Mesenchymal stem cell (in vitro differentiated cells and primary cell): ENCODE measurements at regions not wholly inside any gene's neighbourhood (a gene's known extent, or its start where the extent isn't known, plus 50 kb on each side); places are given as distances from the start of the nearest gene placed in this dataset.

Source experiments
- DNase-seq: peaks from one replicate; pipeline ENCODE4 v3.0.0-alpha.2; 2013
- H2AFZ ChIP-seq: one replicate; pipeline ENCODE4 v1.6.1; 2013; ENCODE audit warnings: low read depth, mild to moderate bottlenecking, control low read depth, inconsistent platforms, low read length, moderate library complexity
- H2AK5ac ChIP-seq: 2 replicates; pipeline ENCODE4 v1.6.1; 2013; ENCODE audit warnings: low read length, moderate library complexity, mild to moderate bottlenecking, inconsistent platforms; ENCODE audit not compliant: severe bottlenecking
- H2BK120ac ChIP-seq: one replicate; pipeline ENCODE4 v1.6.1; 2013; ENCODE audit warnings: low read depth, mild to moderate bottlenecking, inconsistent platforms, low read length, moderate library complexity
- H2BK12ac ChIP-seq, 2 experiments: one replicate each; pipeline ENCODE4 v1.6.1; 2013; ENCODE audit warnings: inconsistent platforms in 2 of 2, low read length in 2 of 2, mild to moderate bottlenecking in 2 of 2, moderate library complexity in 2 of 2, control low read depth in 1 of 2
- H2BK15ac ChIP-seq: one replicate; pipeline ENCODE4 v1.6.1; 2013; ENCODE audit warnings: mild to moderate bottlenecking, low read depth, inconsistent platforms; ENCODE audit not compliant: poor library complexity, severe bottlenecking
- H2BK5ac ChIP-seq: 2 replicates; pipeline ENCODE4 v1.6.1; 2013; ENCODE audit warnings: low read depth, mild to moderate bottlenecking, low read length, control low read depth, inconsistent platforms; ENCODE audit not compliant: poor library complexity, severe bottlenecking
- H3K14ac ChIP-seq, 2 experiments: one replicate each; pipeline ENCODE4 v1.6.1; 2013; ENCODE audit warnings: inconsistent platforms in 2 of 2, low read length in 2 of 2, control low read depth in 1 of 2, mild to moderate bottlenecking in 1 of 2, moderate library complexity in 1 of 2
- H3K18ac ChIP-seq, 2 experiments: one replicate each; pipeline ENCODE4 v1.6.1; 2013; ENCODE audit warnings: inconsistent platforms in 2 of 2, low read length in 2 of 2, control low read depth in 1 of 2, low read depth in 1 of 2, mild to moderate bottlenecking in 1 of 2
- H3K23ac ChIP-seq, 2 experiments: one replicate each; pipeline ENCODE4 v1.6.1; 2013; ENCODE audit warnings: inconsistent platforms in 2 of 2, low read length in 2 of 2, mild to moderate bottlenecking in 2 of 2, moderate library complexity in 2 of 2, control low read depth in 1 of 2
- H3K27ac ChIP-seq: 2 replicates; pipeline ENCODE4 v1.5.1; 2013; ENCODE audit warnings: mild to moderate bottlenecking, moderate library complexity, low read length, control low read depth, inconsistent platforms; ENCODE audit not compliant: poor library complexity, severe bottlenecking
- H3K27me3 ChIP-seq, 2 experiments: 2 replicates each; pipeline versions ENCODE4 v1.6.1 to v1.7.0; 2013; ENCODE audit warnings: low read length in 2 of 2, mild to moderate bottlenecking in 2 of 2, moderate library complexity in 2 of 2, control low read depth in 1 of 2, inconsistent platforms in 1 of 2; ENCODE audit not compliant: control insufficient read depth in 1 of 2, insufficient read depth in 1 of 2
- H3K36me3 ChIP-seq, 2 experiments: 2 replicates each; pipeline versions ENCODE4 v1.6.1 to v1.7.0; 2013; ENCODE audit warnings: low read length in 2 of 2, control low read depth in 1 of 2, inconsistent platforms in 1 of 2, low read depth in 1 of 2, mild to moderate bottlenecking in 1 of 2; ENCODE audit not compliant: insufficient read depth in 2 of 2, control insufficient read depth in 1 of 2
- H3K4ac ChIP-seq, 2 experiments: one replicate each; pipeline ENCODE4 v1.6.1; 2013; ENCODE audit warnings: inconsistent platforms in 2 of 2, low read length in 2 of 2, mild to moderate bottlenecking in 2 of 2, moderate library complexity in 2 of 2, control low read depth in 1 of 2, low read depth in 1 of 2
- H3K4me1 ChIP-seq: 2 replicates; pipeline ENCODE4 v1.6.1; 2013; ENCODE audit warnings: low read depth, low read length, control low read depth; ENCODE audit not compliant: control insufficient read depth, insufficient read depth
- H3K4me2 ChIP-seq: 2 replicates; pipeline ENCODE4 v1.6.1; 2013; ENCODE audit warnings: low read length, mild to moderate bottlenecking, inconsistent platforms; ENCODE audit not compliant: poor library complexity, severe bottlenecking
- H3K4me3 ChIP-seq, 2 experiments: 2 replicates each; pipeline versions ENCODE4 v1.5.1 to v1.7.0; 2013; ENCODE audit warnings: low read length in 2 of 2, mild to moderate bottlenecking in 2 of 2, control low read depth in 1 of 2, low read depth in 1 of 2; ENCODE audit not compliant: insufficient read depth in 1 of 2
- H3K79me1 ChIP-seq: replicated peaks from 2 replicates; pipeline ENCODE4 v1.6.1; 2013; ENCODE audit warnings: mild to moderate bottlenecking, control low read depth, low read length, inconsistent platforms; ENCODE audit not compliant: poor library complexity, severe bottlenecking
- H3K9ac ChIP-seq: 2 replicates; pipeline ENCODE4 v1.7.0; 2013; ENCODE audit warnings: mild to moderate bottlenecking, low read length, moderate library complexity
- H3K9me3 ChIP-seq: 2 replicates; pipeline ENCODE4 v1.7.0; 2013; ENCODE audit warnings: mild to moderate bottlenecking, low read length; ENCODE audit not compliant: control insufficient read depth
- H4K8ac ChIP-seq: one replicate; pipeline ENCODE4 v1.6.1; 2013; ENCODE audit warnings: inconsistent platforms, mild to moderate bottlenecking, low read length, moderate library complexity
- H4K91ac ChIP-seq: one replicate; pipeline ENCODE4 v1.6.1; 2013; ENCODE audit warnings: mild to moderate bottlenecking, low read length, inconsistent platforms
- WGBS: methylation state at CpG from one replicate; pipeline ENCODE4 v1.1.7; 2013; ENCODE audit warnings: mixed read lengths; 5-methylcytosine and 5-hydroxymethylcytosine counted together

DNA sequence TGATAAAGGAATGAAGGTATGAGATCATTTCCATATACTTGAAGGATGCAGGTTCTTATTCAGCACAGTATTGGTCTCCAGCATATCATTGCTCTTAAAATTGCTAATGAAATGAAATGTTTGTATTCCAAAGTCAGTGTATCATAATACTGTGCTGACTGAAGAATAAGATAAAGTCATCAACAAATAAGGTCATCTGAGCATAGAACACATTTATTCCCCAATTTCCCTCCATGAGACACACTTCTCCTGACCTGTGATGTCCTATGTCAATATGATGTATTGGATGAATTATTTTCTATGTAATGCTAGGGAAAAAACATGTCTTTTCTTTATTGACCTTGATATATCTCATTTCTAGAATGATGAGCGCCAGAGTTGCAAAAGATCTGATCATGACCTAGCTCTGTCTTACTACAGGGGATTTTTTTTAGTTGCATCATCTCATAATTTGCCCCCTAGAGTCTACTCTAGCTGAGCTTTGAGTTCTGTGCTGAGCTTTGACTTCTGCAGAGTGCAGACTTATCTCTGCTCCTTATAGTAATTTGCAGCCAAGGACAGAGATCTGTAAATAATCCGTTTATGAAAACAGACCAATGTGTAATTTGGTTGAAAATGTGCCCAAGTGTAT is 859.8 kb downstream of the TRIB2 start:
- no peak overlapping the region for H3K18ac ChIP-seq
- no peak overlapping the region for H3K4me3 ChIP-seq
- no peaks in the 10 kb centered on the region for H3K9me3 ChIP-seq
- no peak overlapping the region for H3K23ac ChIP-seq
- no peak overlapping the region for H3K14ac ChIP-seq
- no peak overlapping the region for H3K27ac ChIP-seq
- H3K4me2 ChIP-seq, result no peak overlapping the region
- H4K8ac ChIP-seq, result no peak overlapping the region
- no peaks in the 10 kb centered on the region for H3K4me1 ChIP-seq
- H2BK5ac ChIP-seq, result no peak overlapping the region
- H3K27me3 ChIP-seq, result no peaks in the 10 kb centered on the region
- no peak overlapping the region for H3K4ac ChIP-seq
- 86% methylated on average over 1 of the region's 2 CpGs for WGBS
- DNase-seq, result no peak
- no peak overlapping the region for H2BK12ac ChIP-seq
- H3K79me1 ChIP-seq, result no peaks in the 10 kb centered on the region
- H3K36me3 ChIP-seq, result no peaks in the 10 kb centered on the region
- H2AK5ac ChIP-seq, result no peak overlapping the region
- H4K91ac ChIP-seq, result no peak overlapping the region
- no peak overlapping the region for H2BK120ac ChIP-seq
- no peak overlapping the region for H2AFZ ChIP-seq
- H2BK15ac ChIP-seq, result no peak overlapping the region
- no peak overlapping the region for H3K9ac ChIP-seq

DNA sequence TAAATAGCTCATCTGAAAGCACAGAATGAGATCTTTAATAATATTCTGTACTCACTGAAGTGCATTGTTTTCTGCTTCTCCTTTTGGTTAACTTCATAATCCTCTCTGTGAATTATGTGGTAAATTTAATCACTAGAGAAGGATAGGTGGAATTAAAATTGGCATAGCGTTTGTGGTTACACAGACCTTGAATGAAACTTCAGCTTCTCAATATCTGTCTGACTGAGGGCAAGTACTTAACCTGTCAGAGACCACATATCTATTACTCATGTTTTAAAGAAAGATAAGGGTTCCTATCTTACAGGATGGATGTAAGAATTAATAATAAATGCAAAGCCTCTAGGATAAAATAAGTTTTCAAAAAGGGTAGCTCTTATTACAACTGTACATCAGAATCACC is 861.8 kb downstream of the TRIB2 start:
- Histone ChIP-seq H2BK5ac (no peak overlapping the region), H3K4me1 (no peaks in the 10 kb centered on the region), H3K23ac (no peak overlapping the region), H3K4ac (no peak overlapping the region), H3K27me3 (no peaks in the 10 kb centered on the region), H2BK12ac (no peak overlapping the region), H3K4me3 (no peak overlapping the region), H3K36me3 (no peaks in the 10 kb centered on the region), H2BK15ac (no peak overlapping the region), H2AFZ (no peak overlapping the region), H3K14ac (no peak overlapping the region), H4K8ac (no peak overlapping the region), H3K18ac (no peak overlapping the region), H4K91ac (no peak overlapping the region), H3K9ac (no peak overlapping the region), H2BK120ac (no peak overlapping the region), H3K79me1 (no peaks in the 10 kb centered on the region), H3K9me3 (no peaks in the 10 kb centered on the region), H3K27ac (no peak overlapping the region), H3K4me2 (no peak overlapping the region), H2AK5ac (no peak overlapping the region)
- WGBS, result no CpG with 5 or more reads among the region's 1 CpG
- no peak for DNase-seq

DNA sequence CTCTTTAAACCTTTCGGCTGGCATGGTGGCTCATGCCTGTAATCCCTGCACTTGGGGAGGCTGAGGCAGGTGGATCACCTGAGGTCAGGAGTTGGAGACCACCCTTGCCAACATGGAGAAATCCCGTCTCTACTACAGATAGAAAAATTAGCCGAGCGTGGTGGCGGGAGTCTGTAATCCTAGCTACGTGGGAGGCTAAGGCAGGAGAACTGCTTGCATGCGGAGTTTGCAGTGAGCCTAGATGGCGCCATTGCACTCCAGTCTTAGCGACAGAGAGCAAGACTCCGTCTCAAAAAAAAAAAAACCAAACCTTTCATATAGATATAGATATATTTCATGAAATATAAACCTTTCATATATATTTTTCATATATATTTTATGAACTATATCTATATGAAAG is 864.7 kb downstream of the TRIB2 start:
- Histone ChIP-seq H4K91ac (no peak overlapping the region), H3K79me1 (no peaks in the 10 kb centered on the region), H3K36me3 (no peaks in the 10 kb centered on the region), H2AK5ac (no peak overlapping the region), H3K27me3 (no peaks in the 10 kb centered on the region), H2BK12ac (no peak overlapping the region), H3K4me2 (no peak overlapping the region), H2AFZ (no peak overlapping the region), H3K4ac (no peak overlapping the region), H3K18ac (no peak overlapping the region), H2BK120ac (no peak overlapping the region), H3K9me3 (no peaks in the 10 kb centered on the region), H2BK5ac (no peak overlapping the region), H3K27ac (no peak overlapping the region), H3K4me3 (no peak overlapping the region), H4K8ac (no peak overlapping the region), H2BK15ac (no peak overlapping the region), H3K4me1 (no peaks in the 10 kb centered on the region), H3K23ac (no peak overlapping the region), H3K9ac (no peak overlapping the region), H3K14ac (no peak overlapping the region)
- DNase-seq, result no peak
- WGBS, result 66% methylated on average over 8 of the region's 10 CpGs

DNA sequence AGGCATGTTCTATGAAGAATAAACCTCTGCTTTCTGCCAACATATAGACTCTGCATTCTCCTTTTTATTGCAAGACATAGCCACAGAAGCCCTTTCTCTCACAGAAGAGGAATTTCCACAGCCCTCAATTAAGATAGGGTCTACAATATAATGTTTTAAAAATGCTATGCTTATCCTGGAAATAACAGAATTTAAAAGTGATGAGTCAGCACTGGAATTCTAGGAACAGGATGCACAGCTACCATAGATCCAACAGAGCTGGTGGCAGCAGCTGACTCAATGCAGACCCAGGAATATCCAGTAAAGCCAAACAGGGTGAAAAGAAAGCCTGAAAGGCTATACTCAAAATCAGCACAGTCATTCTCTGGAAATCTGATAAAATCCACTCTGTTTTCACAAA is 866.9 kb downstream of the TRIB2 start:
- H3K4me2 ChIP-seq, result no peak overlapping the region
- no peak overlapping the region for H3K23ac ChIP-seq
- H3K4me3 ChIP-seq, result no peak overlapping the region
- no peaks in the 10 kb centered on the region for H3K4me1 ChIP-seq
- no peak overlapping the region for H3K4ac ChIP-seq
- no peak overlapping the region for H2BK12ac ChIP-seq
- H2BK15ac ChIP-seq, result no peak overlapping the region
- DNase-seq, result no peak
- no peak overlapping the region for H3K9ac ChIP-seq
- no peak overlapping the region for H2BK5ac ChIP-seq
- H4K8ac ChIP-seq, result no peak overlapping the region
- H3K9me3 ChIP-seq, result no peaks in the 10 kb centered on the region
- H3K27ac ChIP-seq, result no peak overlapping the region
- H3K14ac ChIP-seq, result no peak overlapping the region
- H3K18ac ChIP-seq, result no peak overlapping the region
- H4K91ac ChIP-seq, result no peak overlapping the region
- no peaks in the 10 kb centered on the region for H3K27me3 ChIP-seq
- no peaks in the 10 kb centered on the region for H3K79me1 ChIP-seq
- H3K36me3 ChIP-seq, result no peaks in the 10 kb centered on the region
- H2BK120ac ChIP-seq, result no peak overlapping the region
- no peak overlapping the region for H2AK5ac ChIP-seq
- no peak overlapping the region for H2AFZ ChIP-seq
